ENCODE measurements at regions not wholly inside any gene's neighbourhood (a gene's known extent, or its start where the extent isn't known, plus 50 kb on each side); places are given as distances from the start of the nearest gene placed in this dataset.
"Not testable (repeated sequence)": the region's sequence is repeated elsewhere in the genome, so short reads cannot be mapped to it uniquely, and the experiment has no call there.

DNA sequence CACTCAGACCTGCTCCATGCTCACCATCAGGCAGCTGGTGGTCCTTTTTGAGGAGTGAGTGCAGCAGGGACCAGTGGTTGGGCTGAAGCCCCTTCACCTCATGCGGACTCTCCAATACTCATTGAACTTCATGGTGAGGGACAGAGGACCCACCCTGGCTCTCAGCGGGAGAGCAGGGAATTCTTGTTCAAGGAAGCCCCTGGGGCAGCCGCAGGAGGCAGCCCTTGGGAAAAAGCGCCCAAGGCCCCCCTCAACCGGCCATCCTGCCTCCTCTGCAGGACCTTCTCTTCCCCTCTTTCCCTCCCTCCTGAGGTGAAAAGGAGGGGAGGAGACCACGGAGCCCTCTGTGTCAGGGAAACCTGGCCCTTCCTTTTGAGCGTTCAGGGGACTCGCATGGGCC is 4510.9 kb upstream of the OR11H1 start:
- DNase-seq (ENCODE audit: low spot score) = not testable (repeated sequence)
- ATAC-seq (ENCODE audit: low FRiP score) = peak; percentile 50

DNA sequence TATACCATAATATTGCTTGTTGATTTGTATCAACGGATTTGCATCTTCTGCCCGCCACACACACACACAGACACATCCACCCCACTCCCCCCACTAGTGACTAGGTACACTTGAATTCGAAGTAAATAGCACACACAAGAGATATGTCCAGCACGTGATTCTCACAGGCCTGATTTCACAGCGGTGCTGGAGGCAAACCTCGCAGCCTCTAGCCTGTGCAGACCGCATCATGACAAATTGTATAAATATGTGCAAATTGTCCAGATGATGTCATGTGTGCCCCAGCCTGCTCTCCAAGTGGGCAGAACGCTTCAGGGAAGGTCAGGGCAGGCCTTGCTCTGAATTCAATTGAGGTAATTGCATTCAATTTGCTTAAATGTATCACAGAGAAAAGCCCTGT is 4507.5 kb upstream of the OR11H1 start:
- not testable (repeated sequence) for ATAC-seq (ENCODE audit: low FRiP score); DNase-seq (ENCODE audit: low spot score)

- ATAC-seq (ENCODE audit: low FRiP score) = peak; percentile 23
- DNase-seq (ENCODE audit: low spot score) = not testable (repeated sequence)
Observed at GRCh38 chr22:11026541-11026940, 4501.5 kb upstream of the OR11H1 start.

DNA sequence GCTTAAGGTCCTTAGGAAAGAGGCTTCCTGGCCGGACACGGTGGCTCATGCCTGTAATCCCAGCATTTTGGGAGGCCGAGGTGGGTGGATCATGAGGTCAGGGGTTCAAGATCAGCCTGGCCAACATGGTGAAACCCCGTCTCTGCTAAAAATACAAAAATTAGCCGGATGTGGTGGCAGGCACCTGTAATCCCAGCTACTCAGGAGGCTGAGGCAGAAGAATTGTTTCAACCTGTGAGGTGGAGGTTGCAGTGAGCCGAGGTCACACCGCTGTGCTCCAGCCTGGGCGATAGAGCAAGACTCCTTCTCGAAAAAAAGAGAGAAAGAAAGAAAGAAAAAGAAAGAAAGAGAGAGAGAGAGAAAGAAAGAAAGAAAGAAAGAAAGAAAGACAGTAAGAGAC is 4500.9 kb upstream of the OR11H1 start:
- DNase-seq (ENCODE audit: low spot score); ATAC-seq (ENCODE audit: low FRiP score): not testable (repeated sequence)

- DNase-seq (ENCODE audit: low spot score); ATAC-seq (ENCODE audit: low FRiP score): not testable (repeated sequence)
Observed at GRCh38 chr22:11027532-11027931, 4500.5 kb upstream of the OR11H1 start.

DNA sequence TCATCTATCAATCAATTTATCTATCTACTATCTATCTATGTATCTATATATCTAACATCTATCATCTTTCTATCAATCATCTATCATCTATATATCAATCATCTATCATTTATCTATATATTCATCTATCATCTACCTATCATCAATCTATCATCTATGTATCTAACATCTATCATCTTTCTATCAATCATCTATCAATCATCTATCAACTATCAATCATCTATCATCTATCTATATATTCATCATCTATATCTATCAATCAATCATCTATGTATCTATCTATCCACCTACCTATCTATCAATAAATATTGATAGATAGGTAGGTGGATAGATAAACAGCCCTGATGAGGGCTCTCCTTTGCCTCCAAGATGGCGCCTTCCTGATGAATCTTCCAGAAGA is 4499.8 kb upstream of the OR11H1 start:
- not testable (repeated sequence) for DNase-seq (ENCODE audit: low spot score); ATAC-seq (ENCODE audit: low FRiP score)

DNA sequence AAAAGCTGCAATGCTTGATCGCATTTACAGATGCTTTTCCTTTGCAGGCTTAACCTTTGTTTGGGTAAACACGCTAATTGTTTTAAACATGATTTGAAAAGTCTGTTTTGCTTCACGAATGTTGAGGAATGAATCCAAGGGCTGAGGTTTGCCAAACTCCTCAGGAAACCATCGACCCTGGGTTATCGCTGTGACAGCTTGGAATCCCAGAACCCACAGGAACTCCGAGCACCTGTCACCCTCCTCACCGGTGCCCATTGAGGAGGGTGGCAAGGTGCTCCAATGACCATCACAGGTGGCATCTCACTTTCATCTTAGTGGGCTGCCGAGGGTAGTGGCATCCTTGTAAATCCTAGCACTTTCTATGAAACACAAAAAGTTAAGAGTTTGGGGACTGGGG is 4498.5 kb upstream of the OR11H1 start:
- not testable (repeated sequence) for ATAC-seq (ENCODE audit: low FRiP score)

GRCh38 chr22:11029967-11030366 is 4498.0 kb upstream of the OR11H1 start:
- not testable (repeated sequence) for DNase-seq (ENCODE audit: low spot score)
- ATAC-seq (ENCODE audit: low FRiP score) = peak; percentile 4

More for the DNA sequence above, 4498.5 kb upstream of the OR11H1 start:
- DNase-seq (ENCODE audit: low spot score) = not testable (repeated sequence)

DNA sequence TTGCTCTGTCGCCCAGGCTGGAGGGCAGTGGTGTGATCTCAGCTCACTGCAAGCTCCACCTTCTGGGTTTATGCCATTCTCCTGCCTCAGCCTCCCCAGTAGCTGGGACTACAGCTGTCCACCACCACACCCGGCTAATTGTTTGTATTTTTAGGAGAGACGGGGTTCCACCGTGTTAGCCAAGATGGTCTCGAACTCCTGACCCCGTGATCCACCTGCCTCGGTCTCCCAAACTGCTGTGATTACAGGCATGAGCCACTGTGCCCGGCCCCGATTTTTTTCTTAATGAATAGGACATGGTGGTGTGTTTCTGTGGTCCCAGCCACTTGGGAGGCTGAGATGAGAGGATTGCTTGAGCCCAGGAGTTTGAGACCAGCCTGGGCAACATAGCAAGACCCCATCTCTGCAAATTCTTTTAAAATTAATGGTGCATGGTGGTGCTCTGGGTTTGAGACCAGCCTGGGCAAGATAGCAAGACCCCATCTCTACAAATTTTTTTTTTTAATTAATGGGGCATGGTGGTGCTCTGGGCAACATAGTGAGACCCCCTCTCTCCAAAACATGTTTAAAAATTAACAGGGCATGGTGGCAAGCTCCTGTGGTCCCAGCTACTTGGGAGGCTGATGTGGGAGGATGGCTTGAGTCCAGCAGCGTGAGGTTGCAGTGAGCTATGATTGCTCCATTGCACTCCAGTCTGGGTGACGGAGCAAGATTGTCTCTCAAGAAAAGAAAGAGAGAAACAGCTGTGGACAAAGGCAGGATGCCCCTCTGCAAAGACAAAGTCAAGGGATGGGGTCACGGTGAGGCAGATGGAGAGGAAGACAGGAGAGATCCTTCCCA is 4497.2 kb upstream of the OR11H1 start:
- DNase-seq (ENCODE audit: low spot score); ATAC-seq (ENCODE audit: low FRiP score): not testable (repeated sequence)

DNA sequence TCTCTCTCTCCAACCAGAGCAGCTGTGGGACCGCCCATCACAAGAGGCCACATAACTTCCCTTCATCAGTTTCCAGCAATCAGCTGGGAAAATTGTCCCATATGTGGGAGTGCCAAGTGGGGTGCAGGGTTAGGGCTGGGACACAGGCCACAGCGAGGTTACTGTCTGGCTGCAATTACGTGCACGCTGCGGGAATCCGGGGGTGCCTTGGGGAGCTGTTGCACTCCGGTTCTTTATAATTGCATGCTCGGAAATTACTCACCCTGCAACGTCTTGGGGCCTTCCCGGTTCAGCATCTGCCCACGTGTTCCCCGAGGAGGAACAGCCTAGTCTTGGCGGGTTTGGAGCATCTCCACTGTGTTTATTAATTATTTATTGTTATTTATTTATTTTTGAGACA is 4495.9 kb upstream of the OR11H1 start:
- not testable (repeated sequence) for DNase-seq (ENCODE audit: low spot score); ATAC-seq (ENCODE audit: low FRiP score)

DNA sequence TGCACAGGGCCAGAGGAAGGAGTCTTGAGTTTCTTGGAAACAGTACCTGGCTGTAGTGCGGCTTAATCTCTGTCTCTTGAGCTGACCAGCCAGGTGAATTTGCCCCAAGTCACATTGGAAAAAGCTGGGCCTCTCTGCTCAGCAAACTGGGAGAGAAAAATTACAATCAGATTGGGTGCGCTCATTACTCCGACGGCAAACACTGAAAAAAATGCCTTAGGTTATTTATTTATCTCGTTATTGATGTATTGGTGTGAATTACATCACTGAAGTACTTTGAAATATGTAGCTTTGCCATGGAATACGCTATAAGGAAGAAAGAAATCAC is 4493.4 kb upstream of the OR11H1 start:
- not testable (repeated sequence) for DNase-seq (ENCODE audit: low spot score)
- ATAC-seq (ENCODE audit: low FRiP score) = peak; percentile 3

GRCh38 chr22:11035031-11035873 is 4492.7 kb upstream of the OR11H1 start:
- ATAC-seq (ENCODE audit: low FRiP score) = not testable (repeated sequence)

GRCh38 chr22:11037314-11037713 is 4490.7 kb upstream of the OR11H1 start:
- ATAC-seq (ENCODE audit: low FRiP score); DNase-seq (ENCODE audit: low spot score): not testable (repeated sequence)

More at GRCh38 chr22:11035031-11035873, 4492.7 kb upstream of the OR11H1 start:
- DNase-seq (ENCODE audit: low spot score) = not testable (repeated sequence)

DNA sequence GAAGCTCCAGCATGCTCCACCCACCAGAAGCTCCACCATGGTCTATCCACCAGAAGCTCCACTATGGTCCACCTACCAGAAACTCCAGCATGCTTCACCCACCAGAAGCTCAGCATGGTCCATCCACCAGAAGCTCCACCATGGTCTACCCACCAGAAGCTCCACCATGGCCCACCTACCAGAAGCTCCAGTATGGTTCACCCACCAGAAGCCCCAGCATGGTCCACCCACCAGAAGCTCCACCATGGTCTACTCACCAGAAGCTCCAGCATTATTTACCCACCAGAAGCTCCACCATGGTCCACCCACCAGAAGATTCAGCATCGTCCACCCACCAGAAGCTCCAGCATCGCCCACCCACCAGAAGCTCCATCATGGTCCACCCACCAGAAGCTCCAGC is 4490.2 kb upstream of the OR11H1 start:
- not testable (repeated sequence) for ATAC-seq (ENCODE audit: low FRiP score); DNase-seq (ENCODE audit: low spot score)

DNA sequence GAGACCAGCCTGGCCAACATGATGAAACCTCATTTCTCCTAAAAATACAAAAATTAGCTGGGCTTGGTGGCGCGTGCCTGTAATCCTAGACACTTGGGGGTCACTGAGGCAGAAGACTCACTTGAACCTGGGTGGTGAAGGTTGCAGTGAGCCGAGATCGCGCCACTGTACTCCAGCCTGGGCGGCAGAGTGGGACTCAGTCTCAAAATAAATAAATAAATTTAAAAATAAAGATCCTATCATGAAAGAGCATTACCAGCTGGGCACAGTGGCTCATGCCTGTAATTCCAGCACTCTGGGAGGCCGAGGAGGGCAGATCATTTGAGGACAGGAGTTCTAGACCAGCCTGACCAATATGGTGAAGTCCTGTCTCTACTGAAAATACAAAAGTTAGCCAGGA is 4489.2 kb upstream of the OR11H1 start:
- DNase-seq (ENCODE audit: low spot score); ATAC-seq (ENCODE audit: low FRiP score): not testable (repeated sequence)

- not testable (repeated sequence) for ATAC-seq (ENCODE audit: low FRiP score); DNase-seq (ENCODE audit: low spot score)
Observed at GRCh38 chr22:11041416-11041815, 4486.6 kb upstream of the OR11H1 start.
